ENCODE measurements at regions not wholly inside any gene's neighbourhood (a gene's known extent, or its start where the extent isn't known, plus 50 kb on each side); places are given as distances from the start of the nearest gene placed in this dataset.
A peak's percentile ranks its signal among the peaks of the same experiment; 100 is the strongest.

- DNase-seq (ENCODE audit: low read depth) = no peak
- TF ChIP-seq CTCF (conservative IDR thresholded peaks at IDR 0.05; ENCODE audit: control insufficient read depth, insufficient read depth, low read depth, low read length) = no peak
- H3K4me3 ChIP-seq (ENCODE audit: control insufficient read depth, low read depth, low read length) = no peak overlapping the region
These were observed 490.7 kb downstream of the DIPK2A start for GRCh38 chr3:144462337-144462736.

GRCh38 chr3:144463911-144464310 lies 492.3 kb downstream of the DIPK2A start:
- no peak for TF ChIP-seq CTCF (conservative IDR thresholded peaks at IDR 0.05; ENCODE audit: control insufficient read depth, insufficient read depth, low read depth, low read length)
- H3K4me3 ChIP-seq (ENCODE audit: control insufficient read depth, low read depth, low read length) = no peak overlapping the region
- DNase-seq (ENCODE audit: low read depth) = peak; percentile 1

GRCh38 chr3:144466114-144466513 lies 494.5 kb downstream of the DIPK2A start:
- DNase-seq (ENCODE audit: low read depth) = no peak

GRCh38 chr3:144466540-144466939 lies 494.9 kb downstream of the DIPK2A start:
- no peak for TF ChIP-seq CTCF (conservative IDR thresholded peaks at IDR 0.05; ENCODE audit: control insufficient read depth, insufficient read depth, low read depth, low read length)

More at GRCh38 chr3:144466114-144466513, 494.5 kb downstream of the DIPK2A start:
- no peak for TF ChIP-seq CTCF (conservative IDR thresholded peaks at IDR 0.05; ENCODE audit: control insufficient read depth, insufficient read depth, low read depth, low read length)
- no peak overlapping the region for H3K4me3 ChIP-seq (ENCODE audit: control insufficient read depth, low read depth, low read length)

GRCh38 chr3:144470666-144471065 lies 499.0 kb downstream of the DIPK2A start:
- TF ChIP-seq CTCF (conservative IDR thresholded peaks at IDR 0.05; ENCODE audit: control insufficient read depth, insufficient read depth, low read depth, low read length) = no peak
- no peak overlapping the region for H3K4me3 ChIP-seq (ENCODE audit: control insufficient read depth, low read depth, low read length)
- no peak for DNase-seq (ENCODE audit: low read depth)

More at GRCh38 chr3:144466540-144466939, 494.9 kb downstream of the DIPK2A start:
- no peak overlapping the region for H3K4me3 ChIP-seq (ENCODE audit: control insufficient read depth, low read depth, low read length)
- DNase-seq (ENCODE audit: low read depth) = no peak

GRCh38 chr3:144477593-144477992 lies 506.0 kb downstream of the DIPK2A start:
- no peak for TF ChIP-seq CTCF (conservative IDR thresholded peaks at IDR 0.05; ENCODE audit: control insufficient read depth, insufficient read depth, low read depth, low read length)
- DNase-seq (ENCODE audit: low read depth) = no peak

GRCh38 chr3:144480416-144480919 lies 508.8 kb downstream of the DIPK2A start:
- no peak for TF ChIP-seq CTCF (conservative IDR thresholded peaks at IDR 0.05; ENCODE audit: control insufficient read depth, insufficient read depth, low read depth, low read length)
- DNase-seq (ENCODE audit: low read depth) = no peak
- no peak overlapping the region for H3K4me3 ChIP-seq (ENCODE audit: control insufficient read depth, low read depth, low read length)

More at GRCh38 chr3:144477593-144477992, 506.0 kb downstream of the DIPK2A start:
- no peak overlapping the region for H3K4me3 ChIP-seq (ENCODE audit: control insufficient read depth, low read depth, low read length)
